NCI-H446 treated with DMSO at 0.1 percent for 48 hours (cell line): ENCODE measurements at regions not wholly inside any gene's neighbourhood (a gene's known extent, or its start where the extent isn't known, plus 50 kb on each side); places are given as distances from the start of the nearest gene placed in this dataset.
"Not testable (repeated sequence)": the region's sequence is repeated elsewhere in the genome, so short reads cannot be mapped to it uniquely, and the experiment has no call there.

Experiments used
- DNase-seq: peaks from one replicate; lab custom pipeline; 2025; lab: John Stamatoyannopoulos, UW

DNA sequence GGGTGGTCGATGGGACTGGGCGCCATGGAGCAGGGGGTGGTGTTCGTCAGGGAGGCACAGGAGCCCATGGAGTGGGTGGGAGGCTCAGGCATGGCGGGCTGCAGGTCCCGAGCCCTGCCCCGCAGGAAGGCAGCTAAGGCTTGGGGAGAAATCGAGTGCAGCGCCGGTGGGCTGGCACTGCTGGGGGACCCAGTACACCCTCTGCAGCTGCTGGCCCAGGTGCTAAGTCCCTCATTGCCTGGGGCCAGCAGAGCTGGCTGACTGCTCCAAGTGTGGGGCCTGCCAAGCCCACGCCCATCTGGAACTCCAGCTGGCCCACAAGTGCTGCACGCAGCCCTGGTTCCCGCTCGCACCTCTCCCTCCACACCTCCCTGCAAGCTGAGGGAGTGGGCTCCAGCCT, 1009.6 kb downstream of the TMTC2 start:
- not testable (repeated sequence) for DNase-seq

DNA sequence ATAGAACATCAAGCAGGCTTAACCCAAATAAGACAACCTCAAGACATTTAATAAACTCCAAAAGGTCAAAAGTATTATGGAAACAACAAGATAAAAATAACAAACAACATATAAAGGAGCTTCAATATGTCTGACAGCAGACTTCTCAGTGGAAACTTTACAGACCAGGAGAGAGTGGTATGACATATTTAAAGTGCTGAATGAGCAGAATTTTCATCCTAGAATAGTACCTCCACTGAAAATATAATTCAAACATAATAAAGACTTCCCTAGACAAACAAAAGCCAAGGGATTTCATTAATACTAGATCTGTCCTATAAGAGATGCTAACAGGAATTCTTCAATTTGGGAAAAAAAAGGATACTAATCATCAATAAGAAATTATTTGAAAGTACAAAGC, 1005.0 kb downstream of the TMTC2 start:
- DNase-seq: no peak

DNA sequence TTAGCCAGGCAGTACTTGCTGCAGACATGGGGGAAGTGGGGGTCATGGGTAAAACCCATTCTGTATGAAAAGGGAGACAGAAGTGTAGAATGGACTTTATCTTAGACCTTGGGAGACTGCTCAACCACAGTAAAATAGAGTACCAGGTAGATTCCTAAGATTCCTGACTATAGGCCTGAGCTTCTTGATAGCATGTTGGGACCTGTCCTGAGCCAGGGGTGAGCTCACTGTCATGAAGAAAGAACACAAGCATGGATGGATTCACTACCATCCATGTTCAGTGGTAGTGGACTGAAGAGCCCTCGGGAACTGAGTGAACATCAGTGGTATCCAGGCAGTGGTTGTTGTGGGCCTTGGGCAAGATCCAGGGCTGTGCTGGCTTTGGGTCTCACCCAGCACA, 1003.8 kb downstream of the TMTC2 start:
- DNase-seq: no peak

DNA sequence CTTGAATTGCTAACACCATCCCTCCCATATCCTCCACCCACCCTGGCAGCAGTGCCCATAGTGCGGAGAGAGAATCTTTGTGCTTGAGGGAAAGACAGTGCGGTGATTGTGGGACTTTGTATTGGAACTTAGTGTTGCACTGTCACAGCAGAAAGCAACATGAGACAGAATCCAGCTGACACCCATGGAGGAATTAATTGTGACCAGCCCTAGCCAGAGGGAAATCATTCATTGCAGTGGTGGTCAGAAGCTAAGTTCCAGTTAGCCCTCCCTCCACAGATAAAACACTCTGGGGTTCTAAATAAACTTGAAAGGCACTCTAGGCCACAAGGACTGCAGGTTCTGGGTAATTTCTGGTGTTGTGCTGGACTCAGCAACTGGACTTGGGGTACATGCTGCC, 1002.6 kb downstream of the TMTC2 start:
- no peak for DNase-seq

DNA sequence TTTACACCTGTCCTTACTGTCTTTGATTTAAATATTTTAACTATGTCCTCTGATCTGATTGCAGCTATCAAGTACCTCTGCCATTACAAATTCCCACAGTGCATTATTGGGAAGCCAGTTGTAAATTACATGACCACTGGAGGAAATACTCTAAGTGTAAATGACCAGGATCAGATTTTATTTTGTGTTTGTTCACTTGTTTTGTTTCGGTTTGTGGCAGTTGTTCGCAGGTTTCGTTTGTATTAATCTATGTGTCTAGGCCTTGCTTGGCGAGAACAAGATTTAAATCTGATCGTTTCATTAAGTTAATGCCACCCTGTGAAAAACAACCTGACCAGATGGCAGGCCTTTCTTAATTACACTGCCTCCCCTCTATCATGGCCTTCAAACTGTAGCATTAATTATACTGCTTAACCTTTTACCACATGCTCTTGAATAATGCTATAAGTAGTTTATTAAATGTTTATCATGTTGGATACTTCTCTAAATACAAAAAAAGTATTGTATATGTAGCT, 990.1 kb downstream of the TMTC2 start:
- DNase-seq: peak; percentile 20

DNA sequence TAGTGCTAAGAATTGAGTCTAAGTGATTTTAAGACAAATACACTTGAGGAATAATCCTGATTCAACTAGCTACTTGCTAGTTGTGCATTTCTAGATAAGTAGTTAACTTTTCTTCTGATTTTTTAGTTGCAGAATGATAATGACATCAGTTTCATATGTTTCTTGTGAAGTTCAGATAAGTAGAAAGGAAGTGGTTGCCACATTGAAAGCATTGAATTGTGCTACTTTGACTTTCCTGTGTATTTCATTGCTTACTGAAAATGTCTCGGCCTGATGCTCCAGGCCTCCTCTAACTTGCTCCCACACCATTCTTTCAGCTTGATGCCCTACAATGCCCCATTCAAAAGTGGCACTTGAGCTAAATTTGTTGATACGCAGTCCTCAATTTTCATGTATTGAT, 980.0 kb downstream of the TMTC2 start:
- DNase-seq: no peak

DNA sequence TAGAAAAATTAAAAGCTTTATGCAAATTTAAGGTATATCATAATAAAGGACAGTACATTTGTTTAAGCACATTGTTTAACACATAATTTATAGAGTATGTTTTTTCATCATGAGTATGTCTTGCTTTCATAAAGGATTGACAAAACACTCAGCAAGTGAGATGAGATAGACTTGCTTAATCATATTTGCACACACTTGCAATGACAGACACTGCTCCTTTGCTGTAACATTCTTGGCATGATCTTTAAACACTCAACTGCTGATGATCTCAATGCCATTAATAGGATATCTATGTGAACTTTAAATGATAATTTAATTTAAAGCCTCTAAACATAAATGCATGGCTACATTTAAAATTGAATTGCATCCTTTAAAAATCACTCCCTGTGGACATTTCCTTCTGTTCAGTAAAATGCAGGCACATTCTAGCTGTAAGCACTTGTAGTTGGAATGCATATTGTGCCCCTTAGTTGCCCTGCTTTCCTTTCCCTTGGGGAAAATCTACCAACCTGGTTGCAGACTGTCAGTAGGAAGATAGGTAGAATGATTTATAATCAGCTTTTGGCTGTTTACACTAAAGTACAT, 979.0 kb downstream of the TMTC2 start:
- peak; percentile 40 for DNase-seq

DNA sequence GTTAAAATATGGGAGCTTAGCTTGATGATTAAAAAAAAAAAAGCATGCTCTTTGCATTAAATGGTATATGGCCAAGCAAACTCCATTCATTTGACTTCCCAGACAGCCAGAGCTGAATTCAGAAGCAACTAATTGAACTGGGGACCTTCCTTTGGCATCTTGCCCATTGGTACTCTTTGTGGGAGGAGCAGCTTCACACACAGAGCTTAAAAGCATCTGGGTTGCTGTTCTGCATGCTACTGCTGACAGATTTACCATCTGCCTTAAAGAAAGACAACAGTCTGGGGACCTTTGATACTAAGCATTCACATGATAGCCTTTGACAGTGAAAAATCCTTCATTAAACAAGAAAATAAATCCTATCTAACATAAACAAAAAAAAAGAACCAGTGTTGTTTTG, 977.9 kb downstream of the TMTC2 start:
- peak; percentile 86 for DNase-seq

DNA sequence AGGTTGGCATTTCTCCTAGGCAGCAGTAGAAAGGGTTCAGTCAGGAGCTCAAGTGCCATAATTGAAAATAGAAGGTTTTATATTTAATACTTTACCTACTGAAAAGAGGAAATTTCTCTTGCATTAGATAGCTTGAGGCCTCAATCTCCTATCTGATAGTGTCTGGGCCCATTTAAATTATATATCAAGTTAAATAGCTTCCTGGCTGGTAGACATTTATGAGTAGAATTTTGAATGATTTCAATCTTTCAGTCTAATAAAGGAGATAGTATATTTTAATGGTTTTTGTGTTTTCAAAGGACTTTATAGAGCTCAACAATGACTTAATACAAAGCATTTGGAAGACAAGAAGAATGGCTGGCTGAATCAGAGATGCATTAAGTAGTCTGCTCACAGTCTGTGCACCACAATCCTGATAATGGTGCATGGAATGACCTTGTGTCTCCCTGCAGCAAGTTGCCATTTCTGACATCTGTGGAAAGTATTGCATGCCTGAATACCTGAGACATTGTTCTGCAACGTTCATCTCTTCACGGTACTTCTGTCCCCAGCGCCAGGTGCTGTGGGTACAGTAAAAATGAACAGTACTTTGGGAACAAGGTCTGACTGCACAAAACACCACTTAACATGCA, 974.1 kb downstream of the TMTC2 start:
- no peak for DNase-seq

DNA sequence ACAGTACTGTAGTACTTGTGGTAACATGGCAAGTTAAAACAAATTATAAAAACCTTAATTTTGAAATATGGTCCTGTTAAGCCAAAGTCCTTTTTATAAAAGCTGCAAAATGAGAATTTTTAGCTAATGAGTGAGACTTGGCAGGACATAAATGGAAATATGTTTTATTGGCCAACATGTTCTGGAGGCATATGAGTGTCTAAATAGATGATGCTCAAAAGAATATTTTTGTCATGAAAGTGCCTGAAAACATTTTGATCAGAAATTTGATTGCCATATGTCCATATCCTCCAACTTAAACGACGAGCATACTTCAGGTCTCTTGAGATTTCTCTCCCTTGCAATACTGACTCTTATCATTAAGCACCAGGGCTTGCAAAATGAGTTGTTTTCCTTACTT, 972.6 kb downstream of the TMTC2 start:
- DNase-seq: peak; percentile 72

DNA sequence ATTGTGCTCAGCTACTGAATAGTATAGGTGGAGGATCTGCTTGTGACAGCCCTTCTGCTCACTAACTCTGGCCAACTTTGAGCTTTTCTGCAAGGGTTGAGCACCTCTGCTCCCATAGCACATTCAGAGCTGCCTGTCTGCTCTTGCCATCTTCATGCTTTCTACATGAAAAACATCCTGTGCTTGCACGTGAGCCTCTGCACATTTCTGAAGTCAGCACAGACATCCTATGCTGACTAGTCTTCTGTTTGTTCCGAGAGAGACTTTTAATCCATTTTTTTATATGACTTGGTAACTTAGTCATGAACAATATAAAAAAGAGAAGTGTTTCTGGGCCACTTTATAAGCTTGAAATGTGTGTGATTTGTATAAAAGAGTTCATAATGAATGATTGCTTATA, 969.3 kb downstream of the TMTC2 start:
- DNase-seq: no peak

DNA sequence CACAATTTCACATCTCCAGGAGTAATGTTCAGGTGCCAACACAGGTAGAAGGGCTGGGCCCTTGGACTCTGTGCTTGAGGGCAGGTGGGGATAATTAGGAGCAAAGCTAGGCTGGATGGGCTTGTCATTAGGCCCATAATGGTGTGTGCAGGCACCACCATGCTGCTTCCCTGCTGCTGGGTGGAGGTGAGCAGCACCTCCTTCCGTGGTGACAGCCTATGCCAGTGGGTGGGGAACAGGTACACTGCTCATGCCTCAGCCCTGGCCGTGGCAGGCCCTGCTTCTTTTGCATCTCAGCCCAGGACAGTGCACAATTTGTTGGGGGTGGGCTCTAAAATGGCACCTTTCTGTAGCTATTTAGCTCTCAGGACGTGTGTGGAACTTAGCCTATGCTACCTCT, 955.5 kb downstream of the TMTC2 start:
- no peak for DNase-seq

DNA sequence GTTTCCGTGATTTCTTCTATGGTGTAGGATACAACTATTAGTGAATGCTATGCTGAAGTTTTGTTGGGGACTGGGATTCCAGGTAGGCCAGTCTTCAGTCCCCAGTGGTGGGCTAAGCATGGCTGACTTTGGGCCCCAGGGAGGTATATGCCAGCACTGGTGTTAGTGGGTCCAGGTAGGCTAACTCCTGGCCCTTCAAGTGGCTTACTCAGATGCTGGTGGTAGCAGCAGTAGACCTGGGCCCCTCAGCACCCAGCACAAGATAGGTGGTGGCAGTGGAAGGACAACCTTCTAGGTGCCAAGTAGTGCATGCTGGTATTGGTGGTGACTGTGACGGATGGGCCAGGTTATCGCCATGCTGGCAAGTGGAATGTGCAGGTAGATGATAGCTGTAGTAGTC, 955.1 kb downstream of the TMTC2 start:
- DNase-seq: no peak

DNA sequence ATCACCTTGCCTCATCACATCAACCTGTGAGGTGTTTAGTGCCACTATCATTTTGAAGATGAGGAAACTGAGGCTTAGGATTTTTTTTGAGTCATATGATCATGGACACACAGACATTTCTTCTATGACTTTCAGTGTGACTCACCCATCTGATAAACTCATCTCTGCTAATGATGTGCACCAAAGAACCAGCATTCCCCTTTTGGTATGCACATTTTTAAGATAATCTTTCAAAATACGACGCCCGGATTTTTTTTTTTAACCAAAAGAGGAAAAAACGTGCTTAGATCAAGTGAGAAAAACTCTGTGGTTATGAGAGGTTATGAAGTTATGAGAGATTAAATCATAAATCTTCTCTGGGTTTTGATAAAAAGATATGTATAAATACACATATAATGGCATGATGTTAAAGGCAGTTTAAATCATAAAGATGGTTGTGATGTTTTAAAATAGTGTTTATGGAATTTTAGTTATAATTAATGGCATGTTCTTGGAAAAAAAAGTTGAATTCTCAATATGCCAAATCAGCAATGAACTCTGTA, 948.1 kb downstream of the TMTC2 start:
- DNase-seq: no peak

DNA sequence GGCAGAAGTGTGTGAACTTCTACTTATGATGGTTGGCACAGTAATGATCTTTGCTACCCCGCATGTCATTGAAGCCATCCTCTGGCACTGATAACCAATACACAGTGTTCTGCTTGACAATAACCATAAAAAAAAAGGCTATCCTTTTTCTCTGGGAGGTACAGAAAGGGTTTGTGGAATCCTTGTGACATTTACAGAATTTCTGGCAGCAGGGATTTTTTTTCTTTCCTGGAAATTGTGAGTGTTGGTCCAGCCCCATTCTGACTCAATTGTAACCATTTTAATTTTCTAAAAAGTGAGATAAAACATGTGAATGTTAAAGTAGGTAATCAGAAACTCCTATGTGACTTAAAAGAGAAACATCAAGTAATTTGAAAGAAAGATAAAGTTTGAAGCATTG, 943.8 kb downstream of the TMTC2 start:
- DNase-seq: no peak

DNA sequence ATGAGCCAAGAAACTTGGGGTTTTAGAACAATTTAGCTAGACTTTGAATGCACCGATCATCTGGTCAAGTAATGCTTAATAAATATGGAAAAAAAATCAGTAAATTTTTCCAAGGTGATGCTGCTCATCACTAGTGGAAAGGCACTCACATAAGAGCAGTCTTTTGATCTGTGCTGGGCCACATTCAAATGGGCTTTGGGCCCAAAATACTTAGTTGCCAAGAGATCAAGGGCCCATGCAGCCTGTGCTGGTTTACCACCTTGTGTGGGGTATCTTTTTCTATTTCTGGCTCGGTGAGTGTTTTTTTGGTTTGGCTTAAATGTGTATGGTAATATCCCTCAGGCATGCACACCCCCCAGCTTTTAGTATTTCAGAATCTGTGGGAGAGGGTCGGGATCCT, 943.2 kb downstream of the TMTC2 start:
- DNase-seq: peak; percentile 98

DNA sequence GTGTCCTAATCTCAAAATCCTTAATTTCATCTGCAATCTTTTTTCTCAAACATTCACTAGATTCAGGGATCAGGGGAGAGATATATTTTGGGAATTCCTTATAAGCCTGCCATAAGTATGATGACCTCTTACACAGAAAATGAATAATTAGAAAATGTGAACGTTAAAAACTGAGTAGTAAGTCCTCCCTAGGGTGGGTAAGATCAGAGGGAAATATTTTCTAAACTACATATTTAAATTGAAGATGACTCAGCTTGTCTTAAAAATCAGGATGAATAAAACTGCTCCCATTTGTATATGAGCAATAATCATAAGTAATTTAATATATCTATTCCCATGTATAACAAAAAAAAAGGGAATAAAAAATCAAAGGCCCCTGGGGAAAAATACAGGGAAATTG, 935.5 kb downstream of the TMTC2 start:
- DNase-seq: no peak

DNA sequence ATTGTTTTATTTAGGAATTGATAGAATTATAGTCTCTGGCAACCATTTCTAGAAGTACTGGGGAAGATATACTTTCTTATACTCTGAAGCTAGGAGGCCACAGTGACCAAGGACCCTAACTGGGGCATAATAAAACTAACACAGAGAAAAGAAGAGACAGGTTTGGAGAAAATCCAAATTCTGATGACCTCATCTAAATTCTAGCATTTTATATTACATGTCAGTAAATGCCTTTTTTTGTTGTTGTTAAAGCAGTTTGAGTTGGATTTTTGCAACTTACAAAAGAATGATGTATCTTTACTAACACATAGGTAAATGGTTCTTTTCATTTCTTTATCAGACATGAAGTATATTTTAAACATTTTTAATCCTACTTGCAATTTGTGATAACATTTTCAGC, 933.3 kb downstream of the TMTC2 start:
- no peak for DNase-seq

DNA sequence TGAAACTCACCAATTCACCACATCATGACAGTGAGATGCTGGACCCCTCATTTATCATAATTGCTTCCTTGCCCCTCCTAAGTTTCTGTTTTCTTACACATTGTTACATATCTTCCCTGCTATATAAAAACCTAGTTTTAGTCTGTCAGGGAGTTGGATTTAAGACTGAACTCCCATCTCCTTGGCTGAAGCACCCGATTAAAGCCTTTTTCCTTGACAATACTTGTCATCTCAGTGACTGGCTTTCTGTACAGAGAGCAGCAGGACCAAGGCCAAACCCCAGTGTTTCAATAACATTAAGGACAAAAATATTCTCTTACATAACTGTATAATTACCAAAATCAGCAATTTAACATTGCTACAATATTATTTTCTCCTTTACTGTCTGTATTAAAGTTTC, 928.4 kb downstream of the TMTC2 start:
- no peak for DNase-seq

DNA sequence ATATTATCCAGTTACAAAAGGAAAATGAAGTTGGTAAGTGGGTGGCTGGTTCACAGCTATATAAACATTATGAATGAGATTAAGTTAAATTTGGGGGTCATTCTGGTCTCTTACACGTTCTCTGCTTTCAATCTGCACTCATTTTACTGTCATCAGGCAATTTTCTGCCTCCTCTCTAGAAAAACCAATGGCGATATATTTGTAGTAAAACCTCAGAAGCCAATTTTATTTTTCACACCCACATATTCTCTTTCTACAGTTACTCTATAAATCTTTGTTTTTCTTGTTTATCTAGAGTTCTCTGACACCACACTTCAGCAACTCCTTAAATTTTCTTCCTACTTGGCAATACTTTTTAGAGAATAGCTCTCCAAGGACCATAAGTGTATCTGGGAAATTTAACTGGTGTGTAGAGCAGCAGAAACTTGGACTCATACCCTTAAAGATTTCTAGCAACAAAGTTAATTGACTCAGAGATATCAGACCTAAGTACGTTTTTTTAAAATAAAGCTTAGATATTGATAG, 926.9 kb downstream of the TMTC2 start:
- DNase-seq: no peak

DNA sequence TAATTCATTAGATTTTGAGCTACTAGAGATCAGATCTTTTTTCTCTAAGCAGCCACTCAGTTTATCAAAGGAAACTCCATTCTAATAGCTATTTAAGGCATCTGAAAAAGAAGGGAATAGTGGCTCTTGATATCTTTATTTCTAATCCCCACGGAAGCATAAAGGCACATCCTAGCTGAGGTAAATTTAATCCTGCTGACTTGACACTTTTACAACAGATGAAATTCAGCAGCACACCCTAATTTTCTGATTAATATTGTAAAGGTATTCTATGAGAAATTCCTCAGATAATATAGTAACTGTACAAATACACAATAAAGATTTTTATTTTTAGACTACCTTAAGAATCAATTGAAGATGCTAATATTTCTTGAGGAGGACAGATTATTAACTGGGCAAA, 916.4 kb downstream of the TMTC2 start:
- DNase-seq: no peak

DNA sequence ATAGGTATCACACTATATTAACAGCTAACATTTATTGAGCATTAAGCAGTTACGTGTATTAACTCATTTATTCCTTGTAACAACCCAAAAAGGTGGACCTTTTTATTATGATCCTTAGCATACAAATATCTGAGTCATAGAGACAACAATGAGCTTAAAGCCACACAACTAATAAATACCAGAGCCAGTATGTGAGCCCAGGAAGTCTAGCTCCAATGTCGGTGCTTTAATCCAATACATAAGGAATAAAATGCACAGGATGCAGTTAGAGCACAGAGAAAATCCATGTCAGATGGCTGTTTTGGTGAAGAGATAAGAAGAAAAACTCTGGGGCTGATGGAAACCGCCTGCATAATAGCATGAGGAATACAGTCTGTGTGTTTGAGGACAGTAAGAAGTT, 888.6 kb downstream of the TMTC2 start:
- no peak for DNase-seq

DNA sequence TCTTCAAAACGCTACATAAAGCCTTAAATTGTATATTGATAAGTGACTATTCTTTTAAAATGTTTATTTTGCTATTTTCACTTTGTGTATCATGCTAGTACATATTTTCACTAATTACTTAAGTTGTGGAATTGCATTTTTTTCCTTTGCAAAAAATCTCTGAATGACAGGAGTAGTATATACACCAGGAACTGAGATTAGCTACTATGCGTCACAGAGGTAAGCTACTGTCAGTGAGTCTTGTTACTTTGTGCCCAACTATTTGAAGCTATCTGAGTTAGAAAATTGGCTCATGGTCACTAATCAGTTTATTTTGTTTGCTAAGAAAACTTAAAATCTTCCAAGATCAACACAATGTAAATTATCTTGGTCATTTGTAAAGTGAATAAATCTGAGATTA, 887.4 kb downstream of the TMTC2 start:
- no peak for DNase-seq

DNA sequence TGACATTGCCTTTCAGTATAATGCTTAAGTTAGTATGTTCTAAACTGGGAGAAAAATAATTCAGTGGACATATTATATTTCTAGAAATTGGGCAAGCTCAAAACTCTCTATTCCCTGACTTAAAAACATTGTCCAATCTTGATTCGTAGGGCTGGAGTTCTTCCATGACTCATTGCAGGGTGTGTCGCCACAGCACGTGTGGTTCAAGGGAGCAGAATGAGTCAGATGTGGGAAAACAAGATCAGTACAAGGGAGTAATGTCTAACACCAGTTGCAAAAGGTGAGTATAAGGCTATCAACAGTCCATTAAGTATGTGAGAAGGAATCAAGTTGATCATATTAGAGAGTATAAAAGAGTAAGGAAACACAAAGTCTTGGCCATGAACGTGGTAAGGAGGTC, 887.0 kb downstream of the TMTC2 start:
- no peak for DNase-seq
